Astrocyte of the cerebellum (primary cell): ENCODE measurements at regions not wholly inside any gene's neighbourhood (a gene's known extent, or its start where the extent isn't known, plus 50 kb on each side); places are given as distances from the start of the nearest gene placed in this dataset.
"Not testable (repeated sequence)": the region's sequence is repeated elsewhere in the genome, so short reads cannot be mapped to it uniquely, and the experiment has no call there.

ENCODE experiments used
- DNase-seq: peaks from one replicate; pipeline ENCODE4 v3.0.0-alpha.2; 2011; ENCODE audit warnings: low read depth
- H3K4me3 ChIP-seq: 2 replicates; pipeline ENCODE4 v1.5.1; 2011; ENCODE audit warnings: mild to moderate bottlenecking, low read depth, low read length, moderate library complexity
- CTCF ChIP-seq: IDR thresholded peaks from 2 replicates; pipeline ENCODE4 v1.5.1; 2012; ENCODE audit warnings: low read length, low read depth, moderate library complexity, mild to moderate bottlenecking; ENCODE audit errors: missing control alignments
- in situ Hi-C: cut with HindIII; loops from 2 replicates; pipeline ENCODE4 v1.10.0; 2017; ENCODE audit warnings: low sequenced_read_pairs

DNA sequence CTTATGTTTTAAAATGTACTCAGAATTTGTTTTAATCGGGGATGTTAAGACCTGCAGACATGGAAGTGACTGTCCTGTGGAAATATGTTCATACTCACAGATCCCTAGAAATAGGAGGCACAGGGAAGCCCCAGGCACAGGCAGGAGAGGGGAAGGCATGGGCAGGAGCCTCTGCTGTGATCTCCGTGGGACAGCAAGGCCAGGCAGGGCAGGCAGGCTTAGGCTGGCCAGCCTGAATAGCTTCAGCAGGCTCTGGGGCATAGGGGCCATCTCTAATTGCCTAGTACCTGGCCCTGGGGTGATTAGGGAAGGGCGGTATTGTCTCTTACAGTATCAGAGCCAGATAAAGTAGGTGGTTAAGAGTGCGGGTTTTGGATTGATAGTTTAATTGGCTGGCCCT, 59.8 kb upstream of the PLEKHG4B start:
- no peak overlapping the region for H3K4me3 ChIP-seq
- DNase-seq, result no peak
- in situ Hi-C loops, result no loop called here
- TF ChIP-seq CTCF, result no peak

GRCh38 chr5:35521-35920, 56.4 kb upstream of the PLEKHG4B start:
- H3K4me3 ChIP-seq, DNase-seq, in situ Hi-C loops: not testable (repeated sequence)

DNA sequence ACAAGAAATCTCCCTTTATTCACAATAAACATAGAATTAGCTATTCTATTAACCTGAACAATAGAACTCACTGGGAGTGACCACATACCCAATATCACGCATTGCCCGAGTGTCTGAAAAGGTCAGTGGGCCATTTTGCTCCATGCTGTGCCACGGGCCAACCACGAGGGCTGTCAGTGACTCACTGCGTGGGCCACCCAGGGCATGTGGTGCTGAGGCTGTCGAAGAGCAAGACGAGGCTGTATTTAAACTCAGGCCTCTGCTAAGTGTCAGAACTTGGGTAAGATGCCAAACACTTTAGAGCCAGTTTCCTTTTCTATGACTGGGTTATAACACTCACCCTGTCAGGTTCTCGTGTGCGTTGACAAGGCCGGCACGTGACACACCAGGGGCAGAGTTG, 54.8 kb upstream of the PLEKHG4B start:
- H3K4me3 ChIP-seq, in situ Hi-C loops, DNase-seq: not testable (repeated sequence)

- DNase-seq, result no peak
- H3K4me3 ChIP-seq, result no peak overlapping the region
- TF ChIP-seq CTCF, result no peak
- in situ Hi-C loops, result no loop called here
Observed at GRCh38 chr5:39979-40583, 51.9 kb upstream of the PLEKHG4B start.
